Stimulated activated naive CD8-positive, alpha-beta T cell treated with anti-CD3 and anti-CD28 coated beads, Interleukin-15, Interleukin-2, amounts not matched to agents 100 ng/mL and 50 ng/mL, for 24 hours (primary cell): ENCODE measurements at regions not wholly inside any gene's neighbourhood (a gene's known extent, or its start where the extent isn't known, plus 50 kb on each side); places are given as distances from the start of the nearest gene placed in this dataset.
"Not testable (repeated sequence)": the region's sequence is repeated elsewhere in the genome, so short reads cannot be mapped to it uniquely, and the experiment has no call there.

Source experiments
- H3K27ac Mint-ChIP-seq: one replicate; pipeline ENCODE4 v1.8.0; 2021; ENCODE audit warnings: mild to moderate bottlenecking, mixed read lengths
- H3K27me3 Mint-ChIP-seq: one replicate; pipeline ENCODE4 v1.8.0; 2021; ENCODE audit warnings: mixed read lengths
- H3K36me3 Mint-ChIP-seq: one replicate; pipeline ENCODE4 v1.8.0; 2021; ENCODE audit warnings: low read depth, mixed read lengths
- H3K4me1 Mint-ChIP-seq: one replicate; pipeline ENCODE4 v1.8.0; 2021; ENCODE audit warnings: low read depth, mixed read lengths
- H3K4me3 Mint-ChIP-seq: one replicate; pipeline ENCODE4 v1.8.0; 2021; ENCODE audit warnings: mild to moderate bottlenecking, mixed read lengths
- H3K9me3 Mint-ChIP-seq: one replicate; pipeline ENCODE4 v1.8.0; 2021; ENCODE audit warnings: mixed read lengths

- H3K4me3 Mint-ChIP-seq: no peak overlapping the region
- peaks cover 19% of the 10 kb centered on the region for H3K4me1 Mint-ChIP-seq
- no peaks in the 10 kb centered on the region for H3K27me3 Mint-ChIP-seq
- H3K27ac Mint-ChIP-seq: no peak overlapping the region
- H3K36me3 Mint-ChIP-seq: no peaks in the 10 kb centered on the region
- no peaks in the 10 kb centered on the region for H3K9me3 Mint-ChIP-seq
Measured at GRCh38 chr7:10646194-10646593, 327.5 kb upstream of the PHF14 start.

GRCh38 chr7:10648289-10648688 is 325.4 kb upstream of the PHF14 start:
- no peaks in the 10 kb centered on the region for H3K36me3 Mint-ChIP-seq
- no peak overlapping the region for H3K27ac Mint-ChIP-seq

GRCh38 chr7:10649120-10649519 is 324.6 kb upstream of the PHF14 start:
- H3K27me3 Mint-ChIP-seq, H3K27ac Mint-ChIP-seq, H3K4me3 Mint-ChIP-seq, H3K36me3 Mint-ChIP-seq, H3K9me3 Mint-ChIP-seq, H3K4me1 Mint-ChIP-seq: not testable (repeated sequence)

More at GRCh38 chr7:10648289-10648688, 325.4 kb upstream of the PHF14 start:
- no peak overlapping the region for H3K4me3 Mint-ChIP-seq
- H3K4me1 Mint-ChIP-seq: peaks cover 13% of the 10 kb centered on the region
- no peaks in the 10 kb centered on the region for H3K9me3 Mint-ChIP-seq
- H3K27me3 Mint-ChIP-seq: no peaks in the 10 kb centered on the region

- Mint-ChIP-seq H3K36me3 (no peaks in the 10 kb centered on the region), H3K27ac (no peak overlapping the region), H3K27me3 (no peaks in the 10 kb centered on the region), H3K4me1 (no peaks in the 10 kb centered on the region), H3K4me3 (no peak overlapping the region), H3K9me3 (no peaks in the 10 kb centered on the region)
Measured at GRCh38 chr7:10655031-10655430, 318.6 kb upstream of the PHF14 start.

GRCh38 chr7:10657201-10657600 is 316.5 kb upstream of the PHF14 start:
- no peak overlapping the region for H3K4me3 Mint-ChIP-seq
- H3K27ac Mint-ChIP-seq: no peak overlapping the region
- no peaks in the 10 kb centered on the region for H3K9me3 Mint-ChIP-seq
- no peaks in the 10 kb centered on the region for H3K27me3 Mint-ChIP-seq
- H3K36me3 Mint-ChIP-seq: no peaks in the 10 kb centered on the region
- no peaks in the 10 kb centered on the region for H3K4me1 Mint-ChIP-seq

GRCh38 chr7:10657837-10658236 is 315.8 kb upstream of the PHF14 start:
- Mint-ChIP-seq H3K9me3 (no peaks in the 10 kb centered on the region), H3K27ac (no peak overlapping the region), H3K27me3 (no peaks in the 10 kb centered on the region), H3K36me3 (no peaks in the 10 kb centered on the region), H3K4me3 (no peak overlapping the region), H3K4me1 (peaks cover under 1% of the 10 kb centered on the region)

- Mint-ChIP-seq H3K36me3 (no peaks in the 10 kb centered on the region), H3K4me3 (no peak overlapping the region), H3K27ac (no peak overlapping the region), H3K27me3 (no peaks in the 10 kb centered on the region), H3K4me1 (peaks cover 3% of the 10 kb centered on the region), H3K9me3 (no peaks in the 10 kb centered on the region)
Measured at GRCh38 chr7:10662491-10662890, 311.2 kb upstream of the PHF14 start.

GRCh38 chr7:10662982-10663884 is 310.4 kb upstream of the PHF14 start:
- Mint-ChIP-seq H3K36me3 (no peaks in the 10 kb centered on the region), H3K4me3 (no peak overlapping the region), H3K27ac (no peak overlapping the region), H3K27me3 (no peaks in the 10 kb centered on the region), H3K4me1 (peaks cover 3% of the 10 kb centered on the region), H3K9me3 (no peaks in the 10 kb centered on the region)

GRCh38 chr7:10672186-10672585 is 301.5 kb upstream of the PHF14 start:
- Mint-ChIP-seq H3K4me3 (no peak overlapping the region), H3K27me3 (no peaks in the 10 kb centered on the region), H3K4me1 (no peaks in the 10 kb centered on the region), H3K27ac (no peak overlapping the region), H3K9me3 (peaks cover 11% of the 10 kb centered on the region), H3K36me3 (no peaks in the 10 kb centered on the region)

GRCh38 chr7:10677211-10677610 is 296.5 kb upstream of the PHF14 start:
- no peaks in the 10 kb centered on the region for H3K36me3 Mint-ChIP-seq
- H3K4me1 Mint-ChIP-seq: no peaks in the 10 kb centered on the region
- no peak overlapping the region for H3K4me3 Mint-ChIP-seq
- no peaks in the 10 kb centered on the region for H3K9me3 Mint-ChIP-seq
- H3K27ac Mint-ChIP-seq: no peak overlapping the region
- H3K27me3 Mint-ChIP-seq: no peaks in the 10 kb centered on the region

- no peaks in the 10 kb centered on the region for H3K4me1 Mint-ChIP-seq
- no peak overlapping the region for H3K4me3 Mint-ChIP-seq
- H3K36me3 Mint-ChIP-seq: no peaks in the 10 kb centered on the region
- H3K27ac Mint-ChIP-seq: no peak overlapping the region
- no peaks in the 10 kb centered on the region for H3K27me3 Mint-ChIP-seq
- H3K9me3 Mint-ChIP-seq: no peaks in the 10 kb centered on the region
Measured at GRCh38 chr7:10677668-10678232, 295.9 kb upstream of the PHF14 start.

- H3K27ac Mint-ChIP-seq: no peak overlapping the region
- no peaks in the 10 kb centered on the region for H3K9me3 Mint-ChIP-seq
- H3K4me1 Mint-ChIP-seq: no peaks in the 10 kb centered on the region
- no peaks in the 10 kb centered on the region for H3K36me3 Mint-ChIP-seq
- H3K27me3 Mint-ChIP-seq: no peaks in the 10 kb centered on the region
- no peak overlapping the region for H3K4me3 Mint-ChIP-seq
Measured at GRCh38 chr7:10684606-10685005, 289.1 kb upstream of the PHF14 start.

- Mint-ChIP-seq H3K4me1 (no peaks in the 10 kb centered on the region), H3K4me3 (no peak overlapping the region), H3K36me3 (no peaks in the 10 kb centered on the region), H3K9me3 (no peaks in the 10 kb centered on the region), H3K27ac (no peak overlapping the region), H3K27me3 (no peaks in the 10 kb centered on the region)
Measured at GRCh38 chr7:10685040-10685439, 288.6 kb upstream of the PHF14 start.

- Mint-ChIP-seq H3K4me3 (no peak overlapping the region), H3K4me1 (no peaks in the 10 kb centered on the region), H3K27ac (no peak overlapping the region), H3K9me3 (no peaks in the 10 kb centered on the region), H3K36me3 (no peaks in the 10 kb centered on the region), H3K27me3 (no peaks in the 10 kb centered on the region)
Measured at GRCh38 chr7:10688544-10688943, 285.1 kb upstream of the PHF14 start.

- Mint-ChIP-seq H3K27ac (no peak overlapping the region), H3K4me1 (no peaks in the 10 kb centered on the region), H3K4me3 (no peak overlapping the region), H3K27me3 (no peaks in the 10 kb centered on the region), H3K36me3 (no peaks in the 10 kb centered on the region), H3K9me3 (peaks cover 8% of the 10 kb centered on the region)
Measured at GRCh38 chr7:10696064-10696463, 277.6 kb upstream of the PHF14 start.

GRCh38 chr7:10703059-10703458 is 270.6 kb upstream of the PHF14 start:
- Mint-ChIP-seq H3K4me1 (no peaks in the 10 kb centered on the region), H3K27me3 (no peaks in the 10 kb centered on the region), H3K4me3 (no peak overlapping the region)

More at GRCh38 chr7:10703059-10703458, 270.6 kb upstream of the PHF14 start:
- Mint-ChIP-seq H3K9me3 (peaks cover 4% of the 10 kb centered on the region), H3K36me3 (no peaks in the 10 kb centered on the region), H3K27ac (no peak overlapping the region)
